OCI-LY1 (cell line): ENCODE measurements at regions not wholly inside any gene's neighbourhood (a gene's known extent, or its start where the extent isn't known, plus 50 kb on each side); places are given as distances from the start of the nearest gene placed in this dataset.

Experiments
- EZH2 ChIP-seq: fragments of 200-600 bp; sonication (generic), shearing (Covaris generic); IDR thresholded peaks from 2 replicates; pipeline ENCODE4 v1.8.0; 2017; ENCODE audit warnings: borderline replicate concordance, mixed run types, mild to moderate bottlenecking, antibody characterized with exemption, low read length, moderate library complexity, mixed read lengths
- TF ChIP-seq, protein P1 (sequence below): fragments of 200-600 bp; sonication (generic), shearing (Covaris generic); IDR thresholded peaks from 2 replicates; pipeline ENCODE4 v1.5.1; 2017; ENCODE audit warnings: mild to moderate bottlenecking, antibody characterized with exemption, low read length, moderate library complexity, mixed read lengths

- TF ChIP-seq, protein P1, sequence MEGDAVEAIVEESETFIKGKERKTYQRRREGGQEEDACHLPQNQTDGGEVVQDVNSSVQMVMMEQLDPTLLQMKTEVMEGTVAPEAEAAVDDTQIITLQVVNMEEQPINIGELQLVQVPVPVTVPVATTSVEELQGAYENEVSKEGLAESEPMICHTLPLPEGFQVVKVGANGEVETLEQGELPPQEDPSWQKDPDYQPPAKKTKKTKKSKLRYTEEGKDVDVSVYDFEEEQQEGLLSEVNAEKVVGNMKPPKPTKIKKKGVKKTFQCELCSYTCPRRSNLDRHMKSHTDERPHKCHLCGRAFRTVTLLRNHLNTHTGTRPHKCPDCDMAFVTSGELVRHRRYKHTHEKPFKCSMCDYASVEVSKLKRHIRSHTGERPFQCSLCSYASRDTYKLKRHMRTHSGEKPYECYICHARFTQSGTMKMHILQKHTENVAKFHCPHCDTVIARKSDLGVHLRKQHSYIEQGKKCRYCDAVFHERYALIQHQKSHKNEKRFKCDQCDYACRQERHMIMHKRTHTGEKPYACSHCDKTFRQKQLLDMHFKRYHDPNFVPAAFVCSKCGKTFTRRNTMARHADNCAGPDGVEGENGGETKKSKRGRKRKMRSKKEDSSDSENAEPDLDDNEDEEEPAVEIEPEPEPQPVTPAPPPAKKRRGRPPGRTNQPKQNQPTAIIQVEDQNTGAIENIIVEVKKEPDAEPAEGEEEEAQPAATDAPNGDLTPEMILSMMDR: no peak
- no peak for TF ChIP-seq EZH2
Measured at GRCh38 chr4:134666640-134667039, 465.1 kb upstream of the PABPC4L start.
